GM12878 (cell line): ENCODE measurements at regions not wholly inside any gene's neighbourhood (a gene's known extent, or its start where the extent isn't known, plus 50 kb on each side); places are given as distances from the start of the nearest gene placed in this dataset.

Source experiments
- ATAC-seq: fragments of 200-7000 bp; cut with Tn5 transposase; 3 replicates; pipeline ENCODE4 v1.9.1; 2020; ENCODE audit warnings: mild to moderate bottlenecking, moderate library complexity
- BruUV-seq: library from RNA; stranded (reverse); fragments of 400-500 nt; replicated peaks from 2 replicates; lab custom pipeline; 2021; lab: Mats Ljungman, UMichigan
- CTCF ChIA-PET: fragments of 300-600 bp; sonication (Branson Sonifier 250); formaldehyde crosslinking; extraction: SDS; loops from one replicate; lab custom pipeline; 2021; ENCODE audit warnings: inconsistent platforms; lab: Yijun Ruan, JAX
- POLR2A ChIA-PET: fragments of 350-600 bp; formaldehyde crosslinking; extraction: SDS; loops from one replicate; lab custom pipeline; 2021; ENCODE audit warnings: inconsistent platforms; lab: Charles Lee
- RAD21 ChIA-PET: fragments of 300-600 bp; sonication (Branson Sonifier 250); formaldehyde crosslinking; loops from one replicate; lab custom pipeline; 2023; ENCODE audit warnings: antibody characterized with exemption; ENCODE audit not compliant: unreplicated experiment; lab: Charles Lee
- SMC1A ChIA-PET: fragments of 300-600 bp; sonication (Branson Sonifier 250); formaldehyde crosslinking; loops from one replicate; lab custom pipeline; 2023; ENCODE audit not compliant: unreplicated experiment, uncharacterized antibody; lab: Charles Lee
- DNase-seq: peaks from one replicate; pipeline ENCODE4 v3.0.0-alpha.2; 2011; ENCODE audit warnings: low read depth, low spot score
- FAIRE-seq: peaks from 3 replicates; lab custom pipeline; 2011; peaks lifted over from hg19 to GRCh38; lab: Jason Lieb, UNC
- H2AFZ ChIP-seq: 2 replicates; pipeline ENCODE4 v1.6.0; 2011; ENCODE audit warnings: low read depth, low read length, control low read depth; ENCODE audit not compliant: control insufficient read depth
- H3K27ac ChIP-seq: 2 replicates; pipeline ENCODE4 v1.5.1; 2011; ENCODE audit warnings: control low read depth; ENCODE audit not compliant: control insufficient read depth, insufficient read depth
- H3K27me3 ChIP-seq, 2 experiments: replicated peaks in 1 of 2; 2 replicates each; pipeline versions ENCODE4 v1.6.0 to v1.6.1; 2011; ENCODE audit warnings: low read length in 1 of 2; ENCODE audit not compliant: control insufficient read depth in 2 of 2, insufficient read depth in 2 of 2
- H3K36me3 ChIP-seq, 2 experiments: 2 replicates each; pipeline ENCODE4 v1.5.1; 2011; ENCODE audit warnings: low read length in 1 of 2; ENCODE audit not compliant: control insufficient read depth in 2 of 2, insufficient read depth in 2 of 2
- H3K4me1 ChIP-seq: 2 replicates; pipeline ENCODE4 v1.6.1; 2011; ENCODE audit warnings: mild to moderate bottlenecking, low read length, moderate library complexity, mixed read lengths; ENCODE audit not compliant: control insufficient read depth, insufficient read depth
- H3K4me2 ChIP-seq: 2 replicates; pipeline ENCODE4 v1.6.0; 2011; ENCODE audit warnings: control low read depth; ENCODE audit not compliant: control insufficient read depth, insufficient read depth
- H3K4me3 ChIP-seq: fragments of 200-600 bp; sonication (generic); 2 replicates; pipeline ENCODE4 v1.5.1; 2016
- H3K79me2 ChIP-seq: 2 replicates; pipeline ENCODE4 v1.6.0; 2011; ENCODE audit warnings: low read length; ENCODE audit not compliant: control insufficient read depth, insufficient read depth
- H3K9ac ChIP-seq: 2 replicates; pipeline ENCODE4 v1.8.0; 2011; ENCODE audit warnings: low read length, control low read depth, mixed read lengths; ENCODE audit not compliant: control insufficient read depth, insufficient read depth
- H3K9me3 ChIP-seq: replicated peaks from 3 replicates; pipeline ENCODE4 v1.5.1; 2011; ENCODE audit warnings: mild to moderate bottlenecking, low read length; ENCODE audit not compliant: control insufficient read depth, insufficient read depth
- H4K20me1 ChIP-seq: 2 replicates; pipeline ENCODE4 v1.6.0; 2011; ENCODE audit not compliant: control insufficient read depth, insufficient read depth
- ATF2 ChIP-seq: IDR thresholded peaks from 2 replicates; pipeline ENCODE4 v1.6.1; 2012; ENCODE audit warnings: low read length, inconsistent platforms
- EP300 ChIP-seq, 2 experiments: fragments of 150-350 bp in 1 of 2; IDR thresholded peaks; 2 replicates each; pipeline ENCODE4 v1.6.1; 2011 to 2012; ENCODE audit warnings: low read depth in 2 of 2, low read length in 2 of 2, borderline replicate concordance in 1 of 2, improper control_type of control experiment in 1 of 2, inconsistent platforms in 1 of 2; ENCODE audit not compliant: control insufficient read depth in 1 of 2
- GABPA ChIP-seq: IDR thresholded peaks from 2 replicates; pipeline ENCODE4 v1.6.1; 2014; ENCODE audit warnings: antibody characterized with exemption, low read depth, mild to moderate bottlenecking, inconsistent platforms
- HDAC6 ChIP-seq: fragments of 200-600 bp; sonication (generic); IDR thresholded peaks from one replicate; pipeline ENCODE4 v1.8.0; 2017; ENCODE audit warnings: antibody characterized with exemption; ENCODE audit not compliant: unreplicated experiment
- MTA2 ChIP-seq: fragments of 450-650 bp; IDR thresholded peaks from 2 replicates; pipeline ENCODE4 v1.6.1; 2016; ENCODE audit warnings: low read depth, mild to moderate bottlenecking, moderate library complexity
- NFXL1 ChIP-seq: fragments of 450-650 bp; IDR thresholded peaks from 2 replicates; pipeline ENCODE4 v1.6.1; 2017; ENCODE audit warnings: antibody characterized with exemption, mild to moderate bottlenecking, borderline replicate concordance
- NR2C2 ChIP-seq: IDR thresholded peaks from 2 replicates; pipeline ENCODE4 v1.6.1; 2011; ENCODE audit warnings: borderline replicate concordance, low read depth; ENCODE audit not compliant: control insufficient read depth, insufficient read length
- PRDM15 ChIP-seq: fragments of 450-650 bp; formaldehyde crosslinking; IDR thresholded peaks from 2 replicates; pipeline ENCODE4 v1.4.0; 2020; ENCODE audit warnings: mild to moderate bottlenecking, moderate library complexity
- SMC3 ChIP-seq: IDR thresholded peaks from 2 replicates; pipeline ENCODE4 v1.6.1; 2011; ENCODE audit warnings: low read length, improper control_type of control experiment, borderline replicate concordance
- SREBF1 ChIP-seq: IDR thresholded peaks from 2 replicates; pipeline ENCODE4 v1.6.1; 2012; ENCODE audit warnings: mild to moderate bottlenecking, low read length
- WGBS: methylation state at CpG from one replicate; pipeline ENCODE4 v1.1.6; 2016; ENCODE audit warnings: low lambda C conversion rate; ENCODE audit not compliant: insufficient replicate concordance, insufficient coverage; ENCODE audit errors: missing lambda C conversion rate; 5-methylcytosine and 5-hydroxymethylcytosine counted together
- in situ Hi-C: fragments of 300-500 bp; cut with MboI; formaldehyde crosslinking; loops from 9 replicates; pipeline ENCODE4 v1.14.3; 2018; ENCODE audit warnings: mixed read lengths
- intact Hi-C: fragments of 100-400 bp; cut with micrococcal nuclease; formaldehyde crosslinking; loops from one replicate; pipeline ENCODE4 v1.14.2; 2022; ENCODE audit not compliant: unreplicated experiment

DNA sequence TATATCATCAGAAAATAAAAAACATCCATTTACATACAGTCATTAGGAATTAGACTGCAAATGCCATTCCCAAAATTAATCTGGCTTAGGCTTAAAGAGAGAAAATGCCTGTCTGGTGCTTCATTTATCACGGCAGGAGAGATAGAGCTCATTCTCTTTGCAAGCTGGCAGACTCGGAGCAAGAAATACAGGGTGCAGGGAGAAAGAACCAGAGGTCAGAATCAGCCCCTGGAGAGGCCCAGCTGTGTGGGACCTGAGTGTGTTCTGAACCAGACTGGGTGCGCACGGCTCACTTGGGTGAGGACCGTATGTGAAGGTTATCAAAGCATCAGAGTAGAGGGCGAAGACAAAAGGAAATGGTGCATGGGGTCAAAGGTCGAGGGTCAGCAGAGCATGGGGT, 227.8 kb downstream of the ACKR3 start:
- TF ChIP-seq HDAC6 (no peak), PRDM15 (no peak), MTA2 (no peak), ATF2 (no peak), SREBF1 (no peak), GABPA (no peak), NFXL1 (no peak), EP300 (IDR thresholded peaks at IDR 0.05; ENCODE audit: borderline replicate concordance in 1 of 2, control insufficient read depth in 1 of 2, low read depth in 2 of 2, low read length in 2 of 2) (no peak), NR2C2 (no peak), SMC3 (no peak)
- in situ Hi-C loops (no loop called here), intact Hi-C loops (no loop called here)
- no peaks in the 10 kb centered on the region for H4K20me1 ChIP-seq
- DNase-seq (no peak), FAIRE-seq (no peak), ATAC-seq (no peak)
- H3K4me1 ChIP-seq: no peaks in the 10 kb centered on the region
- CTCF ChIA-PET: no interaction called here
- SMC1A ChIA-PET: no interaction called here
- H3K36me3 ChIP-seq: no peaks in the 10 kb centered on the region
- no peak overlapping the region for H3K9ac ChIP-seq
- H3K4me3 ChIP-seq: no peak overlapping the region
- no peaks in the 10 kb centered on the region for H3K9me3 ChIP-seq
- WGBS: 44% methylated on average over 7 of the region's 7 CpGs
- RAD21 ChIA-PET: no interaction called here
- H3K27me3 ChIP-seq: peaks cover 0 to 2% of the 10 kb centered on the region in 2 experiments; a peak in 1 of 4 replicates
- no peak overlapping the region for H2AFZ ChIP-seq
- BruUV-seq: no TSS peak
- H3K4me2 ChIP-seq: no peak overlapping the region
- POLR2A ChIA-PET: no interaction called here
- H3K27ac ChIP-seq: no peak overlapping the region
- H3K79me2 ChIP-seq: no peaks in the 10 kb centered on the region
